HG03575 (cell line): ENCODE measurements at regions not wholly inside any gene's neighbourhood (a gene's known extent, or its start where the extent isn't known, plus 50 kb on each side); places are given as distances from the start of the nearest gene placed in this dataset.
"Not testable (repeated sequence)": the region's sequence is repeated elsewhere in the genome, so short reads cannot be mapped to it uniquely, and the experiment has no call there.

ENCODE experiments used
- ATAC-seq: cut with Tn5 transposase; IDR thresholded peaks from one replicate; pipeline ENCODE4 v1.9.1; 2021; ENCODE audit not compliant: unreplicated experiment, insufficient number of reproducible peaks, low FRiP score; ENCODE audit errors: extremely low read depth

GRCh38 chr3:182156326-182156725 is 444.6 kb downstream of the SOX2 start:
- ATAC-seq, result not testable (repeated sequence)

- ATAC-seq, result no peak
These were observed 453.5 kb downstream of the SOX2 start for GRCh38 chr3:182165234-182165633.

- ATAC-seq, result no peak
These were observed 460.8 kb downstream of the SOX2 start for GRCh38 chr3:182172534-182172933.

GRCh38 chr3:182178488-182179200 is 466.9 kb downstream of the SOX2 start:
- ATAC-seq, result no peak

GRCh38 chr3:182179631-182180030 is 467.9 kb downstream of the SOX2 start:
- no peak for ATAC-seq

- no peak for ATAC-seq
These were observed 469.1 kb downstream of the SOX2 start for GRCh38 chr3:182180654-182181385.

- peak; percentile 54 for ATAC-seq
These were observed 470.8 kb downstream of the SOX2 start for GRCh38 chr3:182182531-182182968.

- no peak for ATAC-seq
These were observed 472.1 kb downstream of the SOX2 start for GRCh38 chr3:182183716-182184430.

- no peak for ATAC-seq
These were observed 473.6 kb downstream of the SOX2 start for GRCh38 chr3:182185313-182185712.

GRCh38 chr3:182190056-182190455 is 478.3 kb downstream of the SOX2 start:
- ATAC-seq, result no peak

- no peak for ATAC-seq
These were observed 486.6 kb downstream of the SOX2 start for GRCh38 chr3:182198345-182198744.

- ATAC-seq, result no peak
These were observed 489.9 kb downstream of the SOX2 start for GRCh38 chr3:182201456-182202168.

- no peak for ATAC-seq
These were observed 500.9 kb downstream of the SOX2 start for GRCh38 chr3:182212479-182213076.

- no peak for ATAC-seq
These were observed 502.7 kb downstream of the SOX2 start for GRCh38 chr3:182214416-182214815.

GRCh38 chr3:182215881-182216280 is 504.2 kb downstream of the SOX2 start:
- no peak for ATAC-seq

GRCh38 chr3:182216311-182216970 is 504.7 kb downstream of the SOX2 start:
- ATAC-seq, result no peak

GRCh38 chr3:182220013-182220412 is 508.3 kb downstream of the SOX2 start:
- no peak for ATAC-seq

- no peak for ATAC-seq
These were observed 508.7 kb downstream of the SOX2 start for GRCh38 chr3:182220471-182220870.
